Prostate gland (tissue), 2 donors: ENCODE measurements at regions not wholly inside any gene's neighbourhood (a gene's known extent, or its start where the extent isn't known, plus 50 kb on each side); places are given as distances from the start of the nearest gene placed in this dataset.

Source experiments
- POLR2A ChIP-seq: fragments of 450-650 bp; IDR thresholded peaks from one replicate; pipeline ENCODE4 v1.6.1; 2016; ENCODE audit warnings: antibody characterized with exemption, mild to moderate bottlenecking
- POLR2AphosphoS5 ChIP-seq: sonication (generic); formaldehyde crosslinking; IDR thresholded peaks from one replicate; pipeline ENCODE4 v1.6.1; 2017; ENCODE audit warnings: antibody characterized with exemption
- TF ChIP-seq, protein P1 (sequence below), 4 experiments: fragments of 200-600 bp in 2 of 4; fragments of 450-650 bp in 2 of 4; sonication (generic) in 2 of 4; IDR thresholded peaks; 1 replicate in 3 of 4; 2 replicates in 1 of 4; pipeline ENCODE4 v1.5.1; 2016 to 2019; ENCODE audit warnings: antibody characterized with exemption in 4 of 4, mild to moderate bottlenecking in 2 of 4, moderate library complexity in 2 of 4

DNA sequence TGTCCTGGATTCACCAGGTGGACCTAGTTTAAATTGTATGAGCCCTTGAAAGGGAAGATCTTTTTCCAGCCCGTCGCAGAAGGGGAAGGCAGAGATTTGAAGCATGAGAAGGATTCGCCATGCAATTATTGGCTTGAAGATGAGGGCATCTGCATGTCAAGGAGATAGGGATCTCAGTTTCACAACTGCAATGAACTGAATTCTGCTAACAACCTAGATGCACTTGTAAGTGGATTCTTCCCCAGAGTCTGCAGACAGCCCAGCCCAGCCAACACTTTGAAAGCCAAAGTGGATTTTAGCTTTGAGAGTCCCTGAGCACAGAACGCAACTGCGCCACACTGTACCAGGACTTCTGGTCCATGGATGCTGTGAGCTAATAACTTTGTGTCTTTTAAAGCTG is 286.0 kb downstream of the TSN start:
- TF ChIP-seq, protein P1, sequence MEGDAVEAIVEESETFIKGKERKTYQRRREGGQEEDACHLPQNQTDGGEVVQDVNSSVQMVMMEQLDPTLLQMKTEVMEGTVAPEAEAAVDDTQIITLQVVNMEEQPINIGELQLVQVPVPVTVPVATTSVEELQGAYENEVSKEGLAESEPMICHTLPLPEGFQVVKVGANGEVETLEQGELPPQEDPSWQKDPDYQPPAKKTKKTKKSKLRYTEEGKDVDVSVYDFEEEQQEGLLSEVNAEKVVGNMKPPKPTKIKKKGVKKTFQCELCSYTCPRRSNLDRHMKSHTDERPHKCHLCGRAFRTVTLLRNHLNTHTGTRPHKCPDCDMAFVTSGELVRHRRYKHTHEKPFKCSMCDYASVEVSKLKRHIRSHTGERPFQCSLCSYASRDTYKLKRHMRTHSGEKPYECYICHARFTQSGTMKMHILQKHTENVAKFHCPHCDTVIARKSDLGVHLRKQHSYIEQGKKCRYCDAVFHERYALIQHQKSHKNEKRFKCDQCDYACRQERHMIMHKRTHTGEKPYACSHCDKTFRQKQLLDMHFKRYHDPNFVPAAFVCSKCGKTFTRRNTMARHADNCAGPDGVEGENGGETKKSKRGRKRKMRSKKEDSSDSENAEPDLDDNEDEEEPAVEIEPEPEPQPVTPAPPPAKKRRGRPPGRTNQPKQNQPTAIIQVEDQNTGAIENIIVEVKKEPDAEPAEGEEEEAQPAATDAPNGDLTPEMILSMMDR (IDR thresholded peaks at IDR 0.05), result no peak
- TF ChIP-seq POLR2A, result no peak
- no peak for TF ChIP-seq POLR2AphosphoS5
